ENCODE measurements at regions not wholly inside any gene's neighbourhood (a gene's known extent, or its start where the extent isn't known, plus 50 kb on each side); places are given as distances from the start of the nearest gene placed in this dataset.

GRCh38 chr1:101136739-101137138 lies 100.1 kb upstream of the S1PR1 start:
- no peak for DNase-seq (ENCODE audit: extremely low spot score)
- POLR2A ChIA-PET: no interaction called here
- CTCF ChIA-PET: interaction anchor here (0.9 to 4.0 kb wide), 2 partner anchors 147 to 152 kb away, joined by 3 to 16 read pairs; no protein-coding TSS in a partner anchor
- TF ChIP-seq SUZ12 (IDR thresholded peaks at IDR 0.05) (no peak), SP1 (IDR thresholded peaks at IDR 0.05) (no peak), BHLHE40 (IDR thresholded peaks at IDR 0.05; ENCODE audit: borderline replicate concordance) (no peak), FOXM1 (IDR thresholded peaks at IDR 0.05; ENCODE audit: borderline replicate concordance) (no peak)

GRCh38 chr1:101136271-101136670 lies 100.5 kb upstream of the S1PR1 start:
- ChIA-PET POLR2A (no interaction called here), CTCF (interaction anchor here (0.9 to 4.0 kb wide), 2 partner anchors 148 to 152 kb away, joined by 3 to 16 read pairs; no protein-coding TSS in a partner anchor)
- no peak for DNase-seq (ENCODE audit: extremely low spot score)
- TF ChIP-seq BHLHE40 (IDR thresholded peaks at IDR 0.05; ENCODE audit: borderline replicate concordance) (no peak), FOXA1 (IDR thresholded peaks at IDR 0.05) (no peak), FOXM1 (IDR thresholded peaks at IDR 0.05; ENCODE audit: borderline replicate concordance) (no peak), CTBP1 (IDR thresholded peaks at IDR 0.05; ENCODE audit: borderline replicate concordance) (no peak), HDGF (IDR thresholded peaks at IDR 0.05; ENCODE audit: borderline replicate concordance) (no peak), TARDBP (IDR thresholded peaks at IDR 0.05) (no peak), LEF1 (IDR thresholded peaks at IDR 0.05; ENCODE audit: borderline replicate concordance) (no peak), ELF4 (IDR thresholded peaks at IDR 0.05) (no peak), ARNT (IDR thresholded peaks at IDR 0.05) (no peak), SP1 (IDR thresholded peaks at IDR 0.05) (no peak), ZNF384 (IDR thresholded peaks at IDR 0.05) (no peak)

- POLR2A ChIA-PET: no interaction called here
- no peak for DNase-seq (ENCODE audit: extremely low spot score)
- CTCF ChIA-PET: interaction anchor here (0.8 kb wide), 1 partner anchor 148 kb away, joined by 3 read pairs; no protein-coding TSS in a partner anchor
- TF ChIP-seq BHLHE40 (IDR thresholded peaks at IDR 0.05; ENCODE audit: borderline replicate concordance) (no peak), FOXA1 (IDR thresholded peaks at IDR 0.05) (no peak)
Measured at GRCh38 chr1:101135526-101135925, 101.3 kb upstream of the S1PR1 start.

GRCh38 chr1:101131239-101131843 lies 105.5 kb upstream of the S1PR1 start:
- no peak for DNase-seq (ENCODE audit: extremely low spot score)
- ChIA-PET CTCF (interaction anchor here (1.5 kb wide), 1 partner anchor 107 kb away, joined by 5 read pairs; no protein-coding TSS in a partner anchor), POLR2A (interaction anchor here (1.3 kb wide), 1 partner anchor 105 kb away, joined by 4 read pairs; no protein-coding TSS in a partner anchor)
- no peak for TF ChIP-seq ZNF384 (IDR thresholded peaks at IDR 0.05)
- TF ChIP-seq FOXK2 (IDR thresholded peaks at IDR 0.05): no peak
- no peak for TF ChIP-seq FOXA1 (IDR thresholded peaks at IDR 0.05)
- TF ChIP-seq LEF1 (IDR thresholded peaks at IDR 0.05; ENCODE audit: borderline replicate concordance): no peak
- no peak for TF ChIP-seq ARNT (IDR thresholded peaks at IDR 0.05)
- no peak for TF ChIP-seq PKNOX1 (IDR thresholded peaks at IDR 0.05)
- no peak for TF ChIP-seq SP1 (IDR thresholded peaks at IDR 0.05)
- TF ChIP-seq BHLHE40 (IDR thresholded peaks at IDR 0.05; ENCODE audit: borderline replicate concordance): no peak
- no peak for TF ChIP-seq NFRKB (IDR thresholded peaks at IDR 0.05)
- no peak for TF ChIP-seq CTBP1 (IDR thresholded peaks at IDR 0.05; ENCODE audit: borderline replicate concordance)
- TF ChIP-seq TARDBP (IDR thresholded peaks at IDR 0.05): no peak
- TF ChIP-seq L3MBTL2 (conservative IDR thresholded peaks at IDR 0.05): no peak
- TF ChIP-seq ELF4 (IDR thresholded peaks at IDR 0.05): no peak
- no peak for TF ChIP-seq SUZ12 (IDR thresholded peaks at IDR 0.05)

GRCh38 chr1:101130673-101131072 lies 105.1 kb upstream of the DPH5 start:
- DNase-seq (ENCODE audit: extremely low spot score): no peak
- ChIA-PET POLR2A (interaction anchor here (1.3 kb wide), 1 partner anchor 105 kb away, joined by 4 read pairs; no protein-coding TSS in a partner anchor), CTCF (interaction anchor here (1.5 kb wide), 1 partner anchor 108 kb away, joined by 5 read pairs; no protein-coding TSS in a partner anchor)
- TF ChIP-seq ELF4 (IDR thresholded peaks at IDR 0.05) (no peak), SP1 (IDR thresholded peaks at IDR 0.05) (no peak), PKNOX1 (IDR thresholded peaks at IDR 0.05) (no peak), ARNT (IDR thresholded peaks at IDR 0.05) (no peak), FOXA1 (IDR thresholded peaks at IDR 0.05) (no peak), LEF1 (IDR thresholded peaks at IDR 0.05; ENCODE audit: borderline replicate concordance) (no peak), L3MBTL2 (conservative IDR thresholded peaks at IDR 0.05) (no peak), TARDBP (IDR thresholded peaks at IDR 0.05) (no peak), CTBP1 (IDR thresholded peaks at IDR 0.05; ENCODE audit: borderline replicate concordance) (no peak)

- POLR2A ChIA-PET: no interaction called here
- no peak for TF ChIP-seq ELF4 (IDR thresholded peaks at IDR 0.05)
- no peak for TF ChIP-seq L3MBTL2 (conservative IDR thresholded peaks at IDR 0.05)
- TF ChIP-seq PKNOX1 (IDR thresholded peaks at IDR 0.05): no peak
- TF ChIP-seq CTBP1 (IDR thresholded peaks at IDR 0.05; ENCODE audit: borderline replicate concordance): no peak
- TF ChIP-seq FOXM1 (IDR thresholded peaks at IDR 0.05; ENCODE audit: borderline replicate concordance): no peak
- no peak for TF ChIP-seq BHLHE40 (IDR thresholded peaks at IDR 0.05; ENCODE audit: borderline replicate concordance)
- TF ChIP-seq ZNF384 (IDR thresholded peaks at IDR 0.05): no peak
- TF ChIP-seq ARNT (IDR thresholded peaks at IDR 0.05): no peak
- no peak for TF ChIP-seq SUZ12 (IDR thresholded peaks at IDR 0.05)
- TF ChIP-seq TARDBP (IDR thresholded peaks at IDR 0.05): no peak
- no peak for TF ChIP-seq SP1 (IDR thresholded peaks at IDR 0.05)
- no peak for DNase-seq (ENCODE audit: extremely low spot score)
- CTCF ChIA-PET: no interaction called here
Measured at GRCh38 chr1:101128846-101129245, 103.3 kb upstream of the DPH5 start.

Measured in HEK293T (cell line).